ENCODE measurements at regions not wholly inside any gene's neighbourhood (a gene's known extent, or its start where the extent isn't known, plus 50 kb on each side); places are given as distances from the start of the nearest gene placed in this dataset.

DNA sequence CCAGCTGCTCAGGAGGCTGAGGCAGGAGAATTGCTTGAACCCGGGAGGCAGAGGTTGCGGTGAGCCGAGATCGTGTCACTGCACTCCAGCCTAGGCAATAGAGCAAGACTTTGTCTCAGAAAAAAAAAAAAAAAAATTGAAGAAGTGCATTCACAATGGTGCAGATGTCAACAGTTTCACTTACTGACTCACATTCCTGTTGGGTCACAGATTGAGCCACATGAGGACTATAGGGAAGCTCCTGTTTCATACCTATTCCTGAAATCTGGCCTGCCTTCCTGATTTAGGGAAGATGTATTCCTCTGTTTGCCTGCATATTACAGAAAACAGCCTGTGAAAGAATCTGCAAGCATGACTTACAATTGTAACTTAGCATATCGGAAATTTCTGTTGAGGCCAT is 78.2 kb downstream of the AKR1C4 start:
- no peak for TF ChIP-seq CTCF (IDR thresholded peaks at IDR 0.05)
- TF ChIP-seq REST (IDR thresholded peaks at IDR 0.05; ENCODE audit: insufficient read depth in 1 of 2, low read depth in 2 of 2, low read length in 1 of 2) = no peak
- no peak for TF ChIP-seq POLR2AphosphoS5 (IDR thresholded peaks at IDR 0.05; ENCODE audit: low read depth, low read length)
